GM19328 (cell line): ENCODE measurements at regions not wholly inside any gene's neighbourhood (a gene's known extent, or its start where the extent isn't known, plus 50 kb on each side); places are given as distances from the start of the nearest gene placed in this dataset.

ENCODE experiments used
- ATAC-seq: cut with Tn5 transposase; IDR thresholded peaks from one replicate; pipeline ENCODE4 v1.9.1; 2021; ENCODE audit warnings: mild to moderate bottlenecking, moderate library complexity; ENCODE audit not compliant: unreplicated experiment

DNA sequence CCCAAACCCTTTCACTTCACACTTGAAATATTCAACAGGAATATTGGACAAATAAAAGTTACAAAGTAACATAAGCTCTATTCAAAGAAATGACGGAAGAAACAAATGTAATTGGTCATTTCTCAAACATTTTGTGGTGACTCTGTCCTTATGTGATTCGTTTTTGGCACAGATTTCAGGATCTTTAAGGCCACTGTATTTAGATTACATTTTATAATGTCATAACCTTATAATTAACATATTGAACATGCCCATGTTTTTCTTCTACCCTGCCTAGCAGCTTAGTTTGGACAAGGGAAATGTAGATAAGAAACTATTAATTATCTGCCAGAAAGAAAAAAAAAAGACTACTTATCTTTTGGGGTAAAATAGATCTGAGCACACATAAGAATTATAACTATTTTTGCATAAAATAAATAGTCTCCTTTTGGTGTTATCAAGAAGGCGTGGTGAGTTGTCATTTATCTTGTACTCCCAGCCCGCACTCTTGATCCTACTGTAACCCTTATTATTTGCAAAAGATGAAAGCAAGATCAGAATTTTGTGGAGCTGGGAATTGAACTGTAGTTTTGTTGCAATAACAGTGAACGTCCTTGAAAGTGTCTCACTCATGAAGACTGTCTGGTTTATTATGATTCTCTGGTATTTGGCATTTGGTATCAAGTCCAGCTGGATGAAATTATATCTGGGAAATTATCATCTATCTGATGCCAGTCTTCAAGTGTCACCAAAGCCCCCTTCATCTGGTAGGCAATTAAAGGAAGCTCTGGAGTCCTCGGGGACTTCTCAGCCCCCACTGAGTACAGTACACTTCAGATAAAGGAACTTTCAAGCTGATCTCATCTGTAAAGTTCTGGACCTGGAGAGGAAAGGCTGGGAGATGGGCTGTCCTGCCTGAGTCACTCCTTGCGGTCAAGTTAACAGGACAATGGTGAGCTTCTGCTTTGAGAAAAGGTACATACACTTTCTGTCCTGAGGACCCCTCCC, 175.7 kb upstream of the INHBA start:
- ATAC-seq = no peak

GRCh38 chr7:41877118-41877517, 174.2 kb upstream of the INHBA start:
- ATAC-seq = no peak

DNA sequence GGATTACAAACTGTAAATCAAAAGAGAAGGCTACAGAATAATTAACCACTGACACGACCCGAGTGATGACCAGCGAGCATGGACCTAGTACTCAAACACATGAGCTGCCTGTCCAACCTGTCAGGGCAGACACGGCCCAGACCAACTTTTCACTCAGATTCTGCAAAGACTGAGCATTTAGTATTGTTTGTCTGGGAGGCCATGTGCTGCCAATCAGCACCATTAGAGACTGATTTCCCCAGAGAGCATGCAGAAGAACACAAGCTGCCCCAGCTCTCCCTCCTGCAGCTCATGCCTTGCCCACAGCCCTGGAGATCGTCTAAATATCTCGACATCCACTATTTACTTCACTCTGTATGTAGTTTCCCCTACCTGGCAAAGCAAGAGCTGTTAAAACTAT, 172.6 kb upstream of the INHBA start:
- no peak for ATAC-seq

DNA sequence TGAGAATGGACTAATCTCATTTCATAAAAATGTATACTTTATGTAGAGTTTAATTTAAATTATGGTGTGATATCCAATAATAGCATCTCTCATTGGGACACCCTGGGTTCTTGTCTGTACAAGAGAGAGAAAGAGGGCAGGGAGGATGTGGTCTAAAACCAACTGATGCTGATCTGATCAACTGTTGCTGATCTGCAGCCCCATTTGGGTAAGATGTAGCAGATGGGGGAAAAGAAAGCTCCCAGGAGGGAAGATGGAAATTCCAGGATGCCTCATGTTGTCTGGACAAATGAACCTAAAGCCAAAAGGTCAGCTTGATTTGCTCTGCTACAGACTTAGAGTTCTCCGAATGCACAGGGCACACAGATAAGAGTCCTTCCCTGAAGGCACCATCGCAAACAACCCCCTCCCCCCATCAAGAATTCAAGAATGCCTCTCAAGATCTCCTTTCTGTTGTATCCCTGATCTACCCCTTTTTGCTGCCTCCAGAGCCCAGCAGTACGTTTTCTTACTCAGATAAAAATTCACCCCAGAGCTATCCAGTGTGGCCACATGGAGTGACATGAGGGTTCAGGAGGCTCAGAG, 171.4 kb upstream of the INHBA start:
- no peak for ATAC-seq

DNA sequence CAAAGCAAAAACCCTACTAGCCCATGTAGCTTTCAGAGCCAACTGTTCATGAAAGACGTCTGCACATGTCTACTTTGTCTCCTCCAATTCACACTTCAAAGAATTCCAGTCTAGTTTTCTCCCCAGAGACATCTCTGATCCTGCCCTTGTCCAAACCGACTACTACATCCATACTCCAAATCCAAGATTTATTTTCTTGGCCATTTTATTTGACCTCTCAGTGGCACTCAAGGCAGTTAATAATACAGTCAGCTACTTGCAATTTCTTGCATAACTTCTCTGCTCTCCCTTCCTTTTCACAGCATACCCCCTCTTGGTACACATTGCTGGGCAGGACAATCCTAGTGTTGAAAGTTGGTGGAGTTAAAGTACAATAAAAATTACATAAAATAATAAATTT, 170.9 kb upstream of the INHBA start:
- no peak for ATAC-seq

DNA sequence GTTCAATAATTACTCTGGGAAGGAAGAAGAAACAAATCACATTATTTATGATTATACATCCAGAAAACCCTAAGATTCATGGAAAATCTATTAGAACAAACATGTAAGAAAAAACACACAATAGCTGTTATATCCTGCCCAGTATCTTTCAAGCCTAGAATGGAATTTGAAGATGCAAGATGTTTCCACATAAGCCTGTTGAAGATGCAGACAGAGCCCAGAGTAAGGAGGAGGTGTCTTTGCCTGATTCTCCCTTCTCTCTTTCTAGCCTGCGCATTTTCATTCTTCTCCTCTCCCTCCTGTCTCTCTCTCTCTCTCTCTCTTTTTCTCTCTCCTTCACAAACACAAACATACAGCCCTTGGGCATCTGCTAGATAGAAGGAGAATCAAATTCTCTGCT, 170.1 kb upstream of the INHBA start:
- ATAC-seq = no peak

DNA sequence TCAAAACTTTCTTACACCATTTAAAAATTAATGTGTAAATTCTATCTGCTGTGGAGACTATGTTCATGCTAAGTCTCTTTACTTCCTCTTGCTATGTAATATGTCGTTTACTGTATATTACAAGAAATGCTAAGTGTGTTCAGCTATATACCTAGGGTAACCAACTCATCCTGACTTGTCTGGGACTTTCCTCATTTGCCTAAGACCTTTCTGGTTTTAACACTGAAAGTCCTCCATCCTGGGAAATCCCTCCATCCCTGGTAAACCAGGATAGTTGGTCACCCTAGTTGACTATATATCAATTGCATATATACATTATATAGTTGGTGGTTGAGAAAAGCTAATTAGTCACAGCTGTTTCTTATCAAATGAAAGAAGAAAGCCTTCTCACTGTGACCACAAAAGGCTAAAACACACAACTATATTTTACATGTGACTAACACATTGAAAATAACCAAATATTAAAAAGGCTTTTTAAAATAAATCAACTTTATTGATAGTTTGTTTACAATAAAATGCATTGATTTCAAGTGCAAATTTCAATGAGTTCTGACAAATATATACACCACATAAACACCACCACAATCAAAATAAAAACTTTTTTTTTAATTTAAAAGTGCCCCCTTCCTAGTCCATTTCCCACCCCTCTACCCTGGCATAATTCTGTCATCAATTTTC, 167.7 kb upstream of the INHBA start:
- peak; percentile 50 for ATAC-seq

DNA sequence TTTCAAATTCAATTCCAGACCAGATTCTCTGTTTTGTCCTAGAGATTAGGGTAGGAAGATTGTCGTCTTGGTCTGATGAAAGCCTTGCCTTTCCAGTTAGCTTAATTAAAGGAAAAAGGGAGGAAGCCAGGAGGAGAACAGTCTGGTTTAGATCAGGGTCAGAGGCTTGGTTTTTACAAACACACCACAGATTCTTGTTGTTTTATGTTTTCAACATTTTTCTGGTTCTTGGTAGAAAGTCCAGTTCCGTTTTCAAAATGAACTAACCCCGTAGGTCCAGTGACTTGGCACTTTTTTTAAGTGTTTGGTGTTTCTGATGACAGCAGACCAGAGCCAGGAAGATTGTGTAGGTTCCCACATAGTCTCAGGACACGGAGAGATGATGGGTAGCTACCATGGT, 167.1 kb upstream of the INHBA start:
- ATAC-seq = peak; percentile 9

- ATAC-seq = no peak
Observed at GRCh38 chr7:41869596-41869995, 166.7 kb upstream of the INHBA start.

- ATAC-seq = no peak
Observed at GRCh38 chr7:41869091-41869490, 166.2 kb upstream of the INHBA start.

DNA sequence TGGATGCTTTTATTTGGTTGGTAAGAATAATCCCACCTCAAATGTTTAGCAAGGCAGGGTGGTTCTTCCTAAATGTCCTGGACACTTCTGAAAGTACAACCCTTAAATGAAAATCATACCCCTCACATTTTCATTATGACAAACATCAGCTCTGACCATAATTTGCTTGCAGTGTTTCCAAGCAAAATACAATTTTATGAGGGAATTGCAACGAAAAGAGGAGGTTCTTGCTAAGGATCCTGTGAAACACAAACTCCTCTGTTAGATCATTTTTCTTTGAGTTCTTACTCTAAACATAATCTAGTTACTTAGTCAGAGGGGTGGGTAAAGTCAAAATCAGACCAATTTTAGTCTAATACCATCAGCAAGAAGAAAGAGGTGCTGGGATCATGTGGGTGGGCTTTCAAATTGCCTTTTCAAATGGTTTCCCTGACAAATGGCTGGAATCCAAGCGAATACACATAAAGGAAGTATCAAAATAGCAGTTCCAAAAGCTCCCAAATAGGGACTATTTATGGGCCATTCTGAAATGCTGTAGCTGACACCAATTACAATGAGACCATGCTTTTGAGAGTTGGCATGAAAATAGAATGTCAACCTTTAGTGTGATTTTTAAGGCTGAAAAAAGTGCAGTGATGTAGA, 164.9 kb upstream of the INHBA start:
- ATAC-seq = no peak

GRCh38 chr7:41862261-41862660, 159.4 kb upstream of the INHBA start:
- ATAC-seq = no peak

- no peak for ATAC-seq
Observed at GRCh38 chr7:41861642-41862041, 158.8 kb upstream of the INHBA start.

DNA sequence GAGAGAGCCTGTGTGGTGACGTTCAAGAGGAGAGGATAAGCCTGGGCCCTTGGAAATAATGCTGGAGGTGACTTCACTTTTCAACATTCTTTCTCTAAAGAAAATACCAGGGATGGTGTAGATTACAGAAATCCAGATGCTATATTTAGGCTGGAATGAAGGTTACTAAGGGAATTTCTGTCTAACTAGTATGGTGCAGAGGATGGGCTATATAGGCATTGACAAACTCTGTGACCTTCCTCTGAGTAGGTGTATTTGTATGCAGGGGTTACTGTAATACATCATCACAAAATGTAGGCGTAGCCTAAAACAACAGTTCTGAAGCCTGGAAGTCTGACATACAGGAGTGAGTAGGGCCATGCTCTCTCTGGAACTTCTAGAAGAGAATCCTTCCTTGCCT, 155.3 kb upstream of the INHBA start:
- ATAC-seq = no peak

GRCh38 chr7:41855798-41856197, 152.9 kb upstream of the INHBA start:
- ATAC-seq = no peak

DNA sequence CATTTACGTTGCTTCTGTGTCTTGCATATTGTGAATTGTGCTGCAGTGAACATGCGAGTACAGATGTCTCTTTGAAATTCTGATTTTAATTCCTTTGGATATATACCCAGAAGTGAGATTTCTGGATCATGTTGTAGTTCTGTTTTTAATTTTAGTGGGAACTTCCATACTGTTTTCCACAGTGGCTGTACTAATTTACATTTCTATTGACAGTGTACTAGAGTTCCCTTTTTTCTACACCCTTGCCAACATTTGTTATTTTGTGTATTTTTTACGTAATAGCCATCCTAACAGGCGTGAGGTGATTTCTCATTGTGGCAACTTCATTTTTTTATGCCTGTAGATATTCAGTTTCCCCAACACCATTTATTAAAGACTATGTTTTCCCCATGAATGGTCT, 144.7 kb upstream of the INHBA start:
- no peak for ATAC-seq

- no peak for ATAC-seq
Observed at GRCh38 chr7:41847151-41847550, 144.3 kb upstream of the INHBA start.

DNA sequence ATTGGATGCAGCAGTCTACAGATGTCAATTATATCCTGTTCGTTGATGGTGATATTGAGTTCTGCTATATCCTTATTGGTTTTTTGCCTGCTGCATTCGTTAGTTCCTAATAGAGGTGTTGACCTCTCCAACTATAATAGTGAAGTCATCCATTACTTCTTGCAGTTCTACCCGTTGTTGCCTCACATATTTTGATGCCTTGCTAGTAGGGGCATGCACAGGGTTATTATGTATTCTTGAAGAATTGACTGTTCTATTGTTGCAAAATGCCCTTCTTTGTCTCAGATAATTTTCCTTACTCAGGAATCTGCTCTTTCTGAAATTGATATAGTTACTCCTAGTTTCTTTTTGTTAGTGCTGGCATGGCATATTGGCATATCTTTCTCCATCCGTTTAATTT, 140.1 kb upstream of the INHBA start:
- no peak for ATAC-seq

DNA sequence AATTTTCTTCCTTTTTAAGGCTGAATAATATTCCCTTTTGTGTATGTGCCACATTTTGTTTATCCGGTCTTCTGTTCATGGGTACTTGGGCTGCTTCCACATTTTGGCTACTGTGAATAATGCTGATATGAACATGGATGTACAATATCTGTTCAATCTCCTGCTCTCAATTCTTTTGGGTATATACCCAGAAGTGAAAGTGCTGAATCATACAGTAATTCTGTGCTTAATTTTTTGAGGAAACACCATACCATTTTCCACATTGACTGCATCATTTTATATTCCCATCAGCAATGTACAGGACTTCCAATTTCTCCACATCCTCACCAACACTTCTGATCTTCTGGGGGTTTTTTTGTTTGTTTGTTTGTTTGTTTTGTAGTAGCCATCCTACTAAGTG, 135.0 kb upstream of the INHBA start:
- ATAC-seq = no peak

DNA sequence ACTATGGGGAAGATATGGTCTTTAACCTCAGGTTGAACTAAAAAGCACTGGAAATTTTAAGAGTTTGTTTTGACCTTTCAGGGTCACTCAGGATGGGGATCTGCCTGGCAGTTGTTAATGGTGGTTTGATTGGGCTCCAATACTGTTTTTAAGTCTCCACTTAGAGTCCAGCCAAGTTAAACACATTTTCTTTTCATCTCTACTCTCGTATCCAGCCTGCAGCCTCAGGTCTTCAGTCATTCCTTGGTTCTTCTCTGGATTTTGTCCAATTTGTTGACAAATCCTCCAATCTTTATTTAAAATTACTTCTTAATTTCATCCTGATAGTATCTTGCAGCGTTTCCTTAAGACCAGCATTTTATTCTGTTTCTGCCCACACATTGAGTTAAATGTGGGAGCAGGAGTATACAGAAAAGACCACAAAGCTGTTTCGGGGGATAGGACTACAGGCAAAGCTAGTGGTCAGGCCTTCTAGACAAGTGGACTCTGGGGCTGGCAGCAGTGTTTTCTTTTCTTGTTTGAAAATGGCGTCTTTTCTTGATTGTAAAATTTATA, 133.2 kb upstream of the INHBA start:
- ATAC-seq = no peak
